HG03558 (cell line): ENCODE measurements at regions not wholly inside any gene's neighbourhood (a gene's known extent, or its start where the extent isn't known, plus 50 kb on each side); places are given as distances from the start of the nearest gene placed in this dataset.

Experiments
- ATAC-seq: cut with Tn5 transposase; IDR thresholded peaks from one replicate; pipeline ENCODE4 v1.9.1; 2021; ENCODE audit warnings: moderate number of reproducible peaks; ENCODE audit not compliant: unreplicated experiment; ENCODE audit errors: extremely low read depth

GRCh38 chr7:131003634-131004033 lies 269.6 kb upstream of the KLF14 start:
- ATAC-seq: no peak

- ATAC-seq: no peak
Observed at GRCh38 chr7:131004371-131004770, 270.4 kb upstream of the KLF14 start.

DNA sequence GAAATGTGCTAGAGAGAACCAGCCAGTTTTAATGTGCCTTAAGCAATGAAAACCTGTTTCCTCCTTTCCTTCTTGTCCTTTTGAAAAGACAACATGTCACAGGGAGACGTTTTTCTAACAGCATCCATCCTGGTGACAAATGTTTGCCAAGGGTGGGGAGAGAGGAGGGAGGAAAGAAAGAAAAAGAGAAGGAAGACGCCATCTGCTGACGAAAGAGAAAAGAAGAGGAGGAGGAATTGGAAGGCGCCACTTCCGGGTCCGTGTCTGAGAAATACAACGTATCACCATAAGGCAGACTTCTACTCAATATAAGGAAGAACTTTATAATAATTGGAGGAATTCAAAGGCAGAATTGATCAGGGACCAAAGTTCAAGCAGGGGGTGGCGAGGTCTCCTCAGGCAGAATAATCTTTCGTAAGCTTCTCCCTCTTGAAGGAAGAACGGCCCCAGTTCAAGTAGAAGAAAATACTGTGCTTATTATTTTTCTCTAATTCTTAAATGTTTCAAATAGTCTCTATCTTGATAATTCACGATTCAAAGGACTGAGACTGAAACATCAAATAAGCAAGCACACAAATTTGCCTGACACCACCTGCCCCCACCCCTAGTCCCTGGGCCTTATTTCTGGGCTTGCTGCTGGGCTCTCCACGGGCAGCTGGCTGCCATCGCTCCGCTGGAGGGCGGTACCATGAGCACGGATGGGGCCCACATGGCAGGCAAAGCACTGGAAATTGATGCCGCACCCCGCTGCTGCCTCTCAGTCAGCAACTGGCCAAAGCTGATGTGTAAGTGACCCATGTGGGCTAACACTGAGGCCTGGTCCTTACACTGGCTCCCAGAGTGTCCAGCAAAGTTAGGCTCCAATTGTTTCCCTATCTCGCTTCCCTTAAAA lies 273.7 kb upstream of the KLF14 start:
- ATAC-seq: no peak

DNA sequence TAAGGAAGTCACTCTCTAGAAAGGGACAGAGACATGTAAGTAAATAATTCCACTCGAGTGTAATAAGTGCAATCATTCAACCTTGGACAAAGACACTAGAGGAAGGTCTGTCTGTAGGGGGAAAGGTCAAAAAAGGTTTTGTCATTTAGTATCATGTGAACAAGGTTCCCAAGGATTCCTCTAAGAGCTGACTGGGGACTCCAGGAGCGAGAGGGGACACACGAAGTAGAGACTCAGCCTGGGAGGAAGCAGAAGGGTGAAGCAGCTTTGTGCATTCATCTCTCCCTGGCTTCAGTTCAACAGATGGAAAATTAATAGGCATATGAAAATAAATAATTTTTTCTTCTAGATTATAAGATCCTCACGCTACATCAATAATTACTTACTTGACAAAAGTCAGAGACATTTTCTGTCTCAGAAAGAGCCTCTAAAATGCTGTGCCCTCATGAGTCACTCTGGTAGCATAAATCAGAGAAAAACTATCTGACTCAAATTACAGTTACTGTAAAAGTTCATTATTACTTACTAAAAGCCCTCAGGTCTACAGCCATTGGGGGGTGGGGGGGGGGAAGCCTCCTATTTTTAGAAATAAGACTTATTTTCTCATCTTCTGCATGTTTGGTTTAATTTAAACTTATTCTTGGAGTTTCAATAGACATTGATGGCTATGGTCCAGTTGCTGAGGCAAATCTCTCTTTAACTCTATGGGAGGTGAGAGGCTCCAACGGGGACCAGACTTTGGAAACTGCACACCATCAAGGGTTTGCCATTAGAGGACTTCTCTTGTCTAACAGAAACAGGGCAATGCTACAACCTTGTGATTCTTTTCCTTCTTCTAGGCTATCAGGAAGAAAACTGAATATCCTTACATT lies 275.1 kb upstream of the KLF14 start:
- ATAC-seq: no peak

GRCh38 chr7:131010029-131010716 lies 276.2 kb upstream of the KLF14 start:
- no peak for ATAC-seq

GRCh38 chr7:131010717-131011431 lies 276.9 kb upstream of the KLF14 start:
- no peak for ATAC-seq

DNA sequence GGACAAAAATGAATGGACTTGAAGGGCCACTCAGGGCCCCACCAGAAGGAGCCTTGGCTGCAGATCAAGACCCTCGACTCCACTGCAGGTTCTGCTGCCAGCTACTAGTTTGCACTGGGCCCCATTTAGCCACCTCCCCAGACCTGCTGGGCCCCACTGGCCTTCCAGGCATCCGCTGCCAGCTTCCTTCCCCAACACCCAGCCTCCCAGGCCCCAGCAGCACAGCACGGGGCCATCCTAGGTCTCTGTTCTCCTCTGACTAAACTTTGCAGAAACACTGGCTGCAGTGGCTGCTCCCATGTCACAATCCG lies 277.4 kb upstream of the KLF14 start:
- ATAC-seq: no peak

DNA sequence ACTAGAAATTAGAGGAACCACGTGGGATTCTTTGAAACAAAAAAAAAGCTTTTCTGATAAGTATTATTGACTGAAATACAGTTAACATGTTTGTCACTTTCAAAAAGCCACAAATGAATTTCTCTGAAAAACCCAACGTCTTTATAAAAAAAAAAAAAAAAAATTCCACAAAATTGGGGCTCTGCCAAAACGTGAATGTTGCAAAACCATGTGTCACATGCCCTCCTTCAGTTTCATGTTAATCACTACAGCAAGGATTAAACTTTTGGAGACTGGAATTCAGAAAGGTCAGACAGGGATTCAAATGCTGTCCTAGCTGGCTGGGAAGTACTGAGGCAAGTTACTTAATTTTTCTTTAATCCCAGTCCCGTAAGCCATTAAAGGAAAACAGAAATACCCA lies 278.0 kb upstream of the KLF14 start:
- no peak for ATAC-seq

GRCh38 chr7:131012477-131013031 lies 278.5 kb upstream of the KLF14 start:
- no peak for ATAC-seq

DNA sequence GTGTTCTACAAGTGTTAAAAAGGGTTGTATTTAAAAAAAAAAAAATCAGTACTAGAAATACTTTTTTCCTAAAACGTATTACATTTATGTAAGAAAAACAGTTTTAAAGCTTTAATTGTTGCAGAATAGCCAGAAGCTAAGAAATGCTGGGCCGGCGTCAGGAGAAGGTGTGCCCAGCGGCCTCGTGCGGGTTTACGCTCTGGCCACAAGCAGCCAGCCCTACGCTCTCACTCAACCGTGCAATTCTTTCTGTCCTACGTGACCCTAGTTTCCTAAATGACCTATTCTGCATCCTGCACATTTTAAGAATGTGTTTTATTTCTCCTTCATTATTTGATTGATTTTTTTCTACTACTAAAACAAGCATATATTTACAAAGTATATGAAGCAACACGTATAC lies 279.7 kb upstream of the KLF14 start:
- no peak for ATAC-seq

GRCh38 chr7:131014906-131015656 lies 281.1 kb upstream of the KLF14 start:
- no peak for ATAC-seq

DNA sequence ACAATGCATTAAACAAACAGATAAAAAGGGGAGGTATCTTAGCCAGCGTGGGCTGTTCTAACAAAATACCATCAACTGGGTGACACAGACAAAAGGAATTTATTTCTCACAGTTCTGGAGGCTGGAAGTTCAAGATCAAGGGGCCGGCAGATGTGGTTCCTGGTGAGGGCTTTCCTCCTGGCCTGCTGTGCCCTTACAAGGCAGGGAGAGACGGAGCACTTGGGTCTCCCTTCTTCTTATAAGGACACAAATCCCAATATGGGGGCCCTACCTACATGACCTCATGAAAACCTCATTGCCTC lies 281.6 kb upstream of the KLF14 start:
- no peak for ATAC-seq

- ATAC-seq: no peak
Observed at GRCh38 chr7:131016230-131016629, 282.2 kb upstream of the KLF14 start.

- ATAC-seq: no peak
Observed at GRCh38 chr7:131019351-131019750, 285.3 kb upstream of the KLF14 start.

- no peak for ATAC-seq
Observed at GRCh38 chr7:131020759-131021261, 286.8 kb upstream of the KLF14 start.

DNA sequence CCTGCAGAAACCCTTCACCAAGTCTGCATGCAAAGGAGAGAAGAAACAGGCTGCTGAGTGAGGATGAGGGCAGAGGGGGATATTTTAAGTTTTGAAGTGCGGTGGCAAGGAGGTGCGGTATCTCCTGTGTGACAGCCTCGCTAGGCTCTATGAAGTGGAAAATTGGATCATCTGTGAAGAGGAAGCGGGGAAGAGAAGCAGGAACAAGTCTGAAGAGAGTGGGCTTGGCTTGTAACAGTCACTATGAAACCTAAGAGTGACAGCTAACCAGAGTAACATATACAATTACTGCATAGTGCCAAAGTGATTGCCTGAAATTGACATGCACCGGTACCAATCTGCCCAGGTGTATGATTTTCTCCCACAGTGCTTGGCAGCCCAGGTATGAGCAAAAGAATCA lies 287.5 kb upstream of the KLF14 start:
- no peak for ATAC-seq

DNA sequence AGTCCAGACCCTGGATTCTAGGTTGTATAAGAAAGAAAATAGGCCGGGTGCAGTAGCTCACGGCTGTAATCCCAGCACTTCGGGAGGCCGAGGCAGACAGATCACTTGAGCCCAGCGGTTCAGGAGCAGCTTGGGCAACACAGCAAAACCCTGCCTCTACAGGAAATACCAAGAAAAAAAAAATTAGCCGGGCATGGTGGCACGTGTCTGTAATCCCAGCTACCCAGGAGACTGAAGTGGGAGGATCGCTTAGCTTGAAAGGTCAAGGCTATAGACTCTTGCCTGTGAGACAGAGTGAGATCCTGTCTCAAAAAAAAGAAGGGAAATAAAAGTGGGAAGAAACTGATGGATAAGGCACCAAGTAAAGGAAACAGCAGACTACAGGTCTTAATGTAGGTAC lies 287.9 kb upstream of the KLF14 start:
- no peak for ATAC-seq

GRCh38 chr7:131026297-131027000 lies 292.4 kb upstream of the KLF14 start:
- ATAC-seq: no peak

- no peak for ATAC-seq
Observed at GRCh38 chr7:131027287-131027773, 293.3 kb upstream of the KLF14 start.
